Keratinocyte (primary cell): ENCODE measurements at regions not wholly inside any gene's neighbourhood (a gene's known extent, or its start where the extent isn't known, plus 50 kb on each side); places are given as distances from the start of the nearest gene placed in this dataset.

Experiments used
- DNase-seq: peaks from one replicate; pipeline ENCODE4 v3.0.0-alpha.2; 2011; ENCODE audit warnings: low read depth, missing footprints, low spot score
- FAIRE-seq: peaks from 2 replicates; lab custom pipeline; 2011; peaks lifted over from hg19 to GRCh38; lab: Jason Lieb, UNC
- H2AFZ ChIP-seq: 2 replicates; pipeline ENCODE4 v1.6.0; 2012; ENCODE audit warnings: low read length, control low read depth, inconsistent platforms; ENCODE audit not compliant: control insufficient read depth
- H3K27ac ChIP-seq: 2 replicates; pipeline ENCODE4 v1.5.1; 2011; ENCODE audit warnings: low read length; ENCODE audit not compliant: control insufficient read depth, insufficient read depth
- H3K27me3 ChIP-seq: 3 replicates; pipeline ENCODE4 v1.6.0; 2011; ENCODE audit warnings: low read length; ENCODE audit not compliant: control insufficient read depth, insufficient read depth; ENCODE audit errors: extremely low read depth
- H3K36me3 ChIP-seq, 2 experiments: 2 replicates in 1 of 2; 3 replicates in 1 of 2; pipeline ENCODE4 v1.5.1; 2011; ENCODE audit warnings: low read length in 2 of 2, mild to moderate bottlenecking in 1 of 2; ENCODE audit not compliant: control insufficient read depth in 2 of 2, insufficient read depth in 2 of 2; ENCODE audit errors: extremely low read depth in 1 of 2
- H3K4me1 ChIP-seq: 3 replicates; pipeline ENCODE4 v1.5.1; 2011; ENCODE audit warnings: low read length; ENCODE audit not compliant: control insufficient read depth, insufficient read depth; ENCODE audit errors: extremely low read depth
- H3K4me2 ChIP-seq: 3 replicates; pipeline ENCODE4 v1.6.0; 2011; ENCODE audit warnings: low read depth, low read length; ENCODE audit not compliant: control insufficient read depth, insufficient read depth; ENCODE audit errors: extremely low read depth
- H3K4me3 ChIP-seq, 3 experiments: fragments of 200-600 bp in 1 of 3; sonication (generic) in 1 of 3; 2 replicates in 2 of 3; 3 replicates in 1 of 3; pipeline ENCODE4 v1.5.1; 2011 to 2016; ENCODE audit warnings: low read length in 3 of 3, mild to moderate bottlenecking in 3 of 3, control low read depth in 2 of 3, inconsistent platforms in 1 of 3, low read depth in 1 of 3, mixed read lengths in 1 of 3, mixed run types in 1 of 3, moderate library complexity in 1 of 3; ENCODE audit not compliant: control insufficient read depth in 2 of 3, insufficient read depth in 2 of 3; ENCODE audit errors: extremely low read depth in 1 of 3
- H3K79me2 ChIP-seq: 2 replicates; pipeline ENCODE4 v1.6.0; 2012; ENCODE audit warnings: low read length; ENCODE audit not compliant: control insufficient read depth, insufficient read depth
- H3K9ac ChIP-seq: 3 replicates; pipeline ENCODE4 v1.6.0; 2011; ENCODE audit warnings: low read length; ENCODE audit not compliant: control insufficient read depth, insufficient read depth; ENCODE audit errors: extremely low read depth
- H3K9me1 ChIP-seq: 3 replicates; pipeline ENCODE4 v1.6.0; 2011; ENCODE audit warnings: low read length; ENCODE audit not compliant: control insufficient read depth, insufficient read depth; ENCODE audit errors: extremely low read depth
- H3K9me3 ChIP-seq: 2 replicates; pipeline ENCODE4 v1.5.1; 2012; ENCODE audit warnings: low read depth, low read length; ENCODE audit not compliant: control insufficient read depth
- H4K20me1 ChIP-seq: 3 replicates; pipeline ENCODE4 v1.6.0; 2011; ENCODE audit warnings: low read length; ENCODE audit not compliant: control insufficient read depth, insufficient read depth; ENCODE audit errors: extremely low read depth
- CTCF ChIP-seq, 3 experiments: IDR thresholded peaks in 1 of 3; conservative IDR thresholded peaks in 1 of 3; optimal IDR thresholded peaks in 1 of 3; 2 replicates in 2 of 3; 3 replicates in 1 of 3; pipeline versions ENCODE3 to v1.5.1; 2011; ENCODE audit warnings: low read length in 3 of 3, mild to moderate bottlenecking in 3 of 3, moderate library complexity in 2 of 3, control low read depth in 1 of 3, inconsistent platforms in 1 of 3; ENCODE audit not compliant: insufficient read depth in 2 of 3; ENCODE audit errors: extremely low read depth in 1 of 3
- EZH2 ChIP-seq: IDR thresholded peaks from one replicate; pipeline ENCODE4 v1.6.1; 2012; ENCODE audit warnings: inconsistent platforms, mild to moderate bottlenecking, low read length, moderate library complexity
- dilution Hi-C: fragments of 300-500 bp; cut with MboI; formaldehyde crosslinking; loops from one replicate; pipeline ENCODE4 v1.7.0; 2020; ENCODE audit warnings: low sequenced_read_pairs; ENCODE audit not compliant: extremely low pct_ligation_motif_present

GRCh38 chr2:36140391-36140790 lies 215.2 kb upstream of the CRIM1 start:
- H3K9me3 ChIP-seq, result no peaks in the 10 kb centered on the region
- no peak overlapping the region for H2AFZ ChIP-seq
- H3K27me3 ChIP-seq, result no peaks in the 10 kb centered on the region
- no peak overlapping the region for H3K4me2 ChIP-seq
- no peaks in the 10 kb centered on the region for H3K9me1 ChIP-seq
- H3K27ac ChIP-seq, result no peak overlapping the region
- H3K4me3 ChIP-seq, result no peak overlapping the region
- H4K20me1 ChIP-seq, result no peaks in the 10 kb centered on the region
- H3K79me2 ChIP-seq, result no peaks in the 10 kb centered on the region
- no peak for TF ChIP-seq CTCF (optimal IDR thresholded peaks at IDR 0.05 in 1 of 3, IDR thresholded peaks at IDR 0.05 in 1 of 3, conservative IDR thresholded peaks at IDR 0.05 in 1 of 3; ENCODE audit: extremely low read depth in 1 of 3, insufficient read depth in 2 of 3, low read length in 3 of 3)
- TF ChIP-seq EZH2, result no peak
- no peak overlapping the region for H3K9ac ChIP-seq
- FAIRE-seq (no peak), DNase-seq (no peak)
- no peaks in the 10 kb centered on the region for H3K4me1 ChIP-seq
- dilution Hi-C loops, result no loop called here
- H3K36me3 ChIP-seq, result no peaks in the 10 kb centered on the region

GRCh38 chr2:36137612-36138011 lies 218.0 kb upstream of the CRIM1 start:
- FAIRE-seq, result no peak
- H3K4me3 ChIP-seq, result no peak overlapping the region
- TF ChIP-seq CTCF (optimal IDR thresholded peaks at IDR 0.05 in 1 of 3, IDR thresholded peaks at IDR 0.05 in 1 of 3, conservative IDR thresholded peaks at IDR 0.05 in 1 of 3; ENCODE audit: extremely low read depth in 1 of 3, insufficient read depth in 2 of 3, low read length in 3 of 3), result no peak
- TF ChIP-seq EZH2, result no peak
- no peak overlapping the region for H3K27ac ChIP-seq
- H3K27me3 ChIP-seq, result no peaks in the 10 kb centered on the region
- no peaks in the 10 kb centered on the region for H3K9me1 ChIP-seq
- no peaks in the 10 kb centered on the region for H3K79me2 ChIP-seq
- no peak overlapping the region for H2AFZ ChIP-seq
- no peak overlapping the region for H3K4me2 ChIP-seq
- no peak for DNase-seq
- H3K9me3 ChIP-seq, result no peaks in the 10 kb centered on the region
- no peaks in the 10 kb centered on the region for H3K36me3 ChIP-seq
- no peaks in the 10 kb centered on the region for H3K4me1 ChIP-seq
- no peaks in the 10 kb centered on the region for H4K20me1 ChIP-seq
- H3K9ac ChIP-seq, result no peak overlapping the region
- dilution Hi-C loops, result no loop called here
